HG03095 (cell line): ENCODE measurements at regions not wholly inside any gene's neighbourhood (a gene's known extent, or its start where the extent isn't known, plus 50 kb on each side); places are given as distances from the start of the nearest gene placed in this dataset.
"Not testable (repeated sequence)": the region's sequence is repeated elsewhere in the genome, so short reads cannot be mapped to it uniquely, and the experiment has no call there.

Experiments
- ATAC-seq: cut with Tn5 transposase; IDR thresholded peaks from one replicate; pipeline ENCODE4 v1.9.1; 2021; ENCODE audit warnings: moderate library complexity; ENCODE audit not compliant: unreplicated experiment

- ATAC-seq, result no peak
These were observed 388.2 kb downstream of the KCNA4 start for GRCh38 chr11:29628609-29629008.

- ATAC-seq, result no peak
These were observed 389.3 kb downstream of the KCNA4 start for GRCh38 chr11:29627541-29627940.

GRCh38 chr11:29623144-29623722, 393.6 kb downstream of the KCNA4 start:
- ATAC-seq, result no peak

GRCh38 chr11:29616611-29617010, 400.2 kb downstream of the KCNA4 start:
- ATAC-seq, result no peak

GRCh38 chr11:29612423-29612822, 404.4 kb downstream of the KCNA4 start:
- ATAC-seq, result no peak

- ATAC-seq, result no peak
These were observed 410.3 kb downstream of the KCNA4 start for GRCh38 chr11:29606330-29607031.

- not testable (repeated sequence) for ATAC-seq
These were observed 416.7 kb downstream of the KCNA4 start for GRCh38 chr11:29600151-29600575.

GRCh38 chr11:29584342-29584741, 432.5 kb downstream of the KCNA4 start:
- ATAC-seq, result no peak

- no peak for ATAC-seq
These were observed 438.0 kb downstream of the KCNA4 start for GRCh38 chr11:29578806-29579205.

GRCh38 chr11:29564486-29564885, 452.3 kb downstream of the KCNA4 start:
- ATAC-seq, result no peak

GRCh38 chr11:29562183-29562582, 454.6 kb downstream of the KCNA4 start:
- no peak for ATAC-seq

GRCh38 chr11:29553990-29554389, 462.8 kb downstream of the KCNA4 start:
- no peak for ATAC-seq

- ATAC-seq, result no peak
These were observed 478.3 kb downstream of the KCNA4 start for GRCh38 chr11:29538339-29539036.

GRCh38 chr11:29534836-29535235, 482.0 kb downstream of the KCNA4 start:
- no peak for ATAC-seq

GRCh38 chr11:29530961-29531360, 485.9 kb downstream of the KCNA4 start:
- ATAC-seq, result no peak

- peak; percentile 54 for ATAC-seq
These were observed 489.4 kb downstream of the KCNA4 start for GRCh38 chr11:29527391-29527936.

- no peak for ATAC-seq
These were observed 498.2 kb downstream of the KCNA4 start for GRCh38 chr11:29518389-29519174.

- no peak for ATAC-seq
These were observed 505.4 kb downstream of the KCNA4 start for GRCh38 chr11:29511394-29511793.

- no peak for ATAC-seq
These were observed 509.5 kb downstream of the KCNA4 start for GRCh38 chr11:29507376-29507775.

- ATAC-seq, result no peak
These were observed 521.2 kb downstream of the KCNA4 start for GRCh38 chr11:29495676-29496075.

- no peak for ATAC-seq
These were observed 525.9 kb downstream of the KCNA4 start for GRCh38 chr11:29490938-29491337.
